Left renal pelvis (tissue), 4 donors: ENCODE measurements at regions not wholly inside any gene's neighbourhood (a gene's known extent, or its start where the extent isn't known, plus 50 kb on each side); places are given as distances from the start of the nearest gene placed in this dataset.

Source experiments
- DNase-seq, 4 donors: peaks; one replicate each; pipeline ENCODE4 v3.0.0-alpha.2; 2013; ENCODE audit warnings: low read depth in 4 of 4, low spot score in 3 of 4

GRCh38 chr5:17157916-17158529 is 59.4 kb upstream of the BASP1 start:
- no peak for DNase-seq

- DNase-seq = no peak
These were observed 56.7 kb upstream of the BASP1 start for GRCh38 chr5:17160756-17161040.

- no peak for DNase-seq
These were observed 55.8 kb upstream of the BASP1 start for GRCh38 chr5:17161662-17162061.

- no peak for DNase-seq
These were observed 54.2 kb upstream of the BASP1 start for GRCh38 chr5:17163221-17163620.

GRCh38 chr5:17167171-17167891 is 50.1 kb upstream of the BASP1 start:
- no peak for DNase-seq
